ENCODE measurements at regions not wholly inside any gene's neighbourhood (a gene's known extent, or its start where the extent isn't known, plus 50 kb on each side); places are given as distances from the start of the nearest gene placed in this dataset.

DNA sequence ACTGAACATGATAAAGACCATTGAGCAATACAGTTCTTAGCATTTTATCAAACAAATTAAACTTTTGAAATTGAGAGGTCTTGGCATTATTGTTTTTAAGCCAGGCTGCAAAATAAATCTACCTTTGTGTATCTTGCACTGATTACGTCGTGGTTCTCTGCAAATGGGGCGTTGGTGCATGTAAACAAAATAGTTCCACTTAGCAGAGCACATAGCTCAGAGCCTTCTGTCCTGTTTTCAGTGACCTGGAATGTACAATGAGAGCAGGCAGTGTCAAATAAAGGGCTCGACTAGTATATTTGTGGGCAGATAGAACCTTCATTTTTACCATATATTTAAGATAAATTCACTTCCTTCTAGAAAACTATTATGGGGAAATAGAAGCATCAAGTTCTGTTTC, 333.9 kb upstream of the SMIM30 start:
- DNase-seq: no peak

DNA sequence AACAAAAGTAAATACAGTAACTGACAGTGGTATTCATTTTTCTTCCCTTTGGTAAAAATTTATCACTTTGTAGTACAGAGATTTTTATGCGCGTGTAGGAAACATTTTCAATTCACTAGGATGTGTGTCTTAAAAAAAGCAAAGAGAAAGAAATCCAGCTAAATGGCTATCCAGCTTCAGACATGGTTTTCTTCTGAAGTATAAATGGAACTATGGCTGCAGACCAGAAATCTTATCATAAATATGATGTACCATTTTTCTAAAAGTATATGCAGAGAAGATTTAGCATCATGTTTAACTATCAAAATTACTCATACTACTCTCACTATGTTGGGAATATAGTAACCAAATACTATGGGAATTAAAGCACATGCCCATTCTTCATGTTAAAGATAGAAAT, 328.4 kb upstream of the SMIM30 start:
- no peak for DNase-seq

DNA sequence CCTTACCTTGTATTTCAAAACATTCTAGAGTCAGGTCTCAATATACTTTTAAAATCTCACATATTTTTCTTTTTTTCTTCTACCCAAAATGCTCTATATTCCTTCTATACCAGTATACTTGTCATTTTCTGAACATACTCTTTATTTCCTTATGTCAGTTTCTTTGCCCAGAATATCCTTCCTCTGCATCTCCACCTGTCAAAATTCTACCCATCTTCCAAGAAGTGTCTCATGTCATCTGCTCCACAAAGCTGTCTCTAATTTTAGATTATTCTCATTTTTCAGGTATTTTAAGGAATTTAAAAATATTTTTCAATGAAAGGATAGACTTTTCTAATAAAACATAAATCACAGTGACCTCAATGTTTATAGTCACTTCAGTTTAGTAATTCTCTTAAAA, 328.0 kb upstream of the SMIM30 start:
- DNase-seq: no peak

DNA sequence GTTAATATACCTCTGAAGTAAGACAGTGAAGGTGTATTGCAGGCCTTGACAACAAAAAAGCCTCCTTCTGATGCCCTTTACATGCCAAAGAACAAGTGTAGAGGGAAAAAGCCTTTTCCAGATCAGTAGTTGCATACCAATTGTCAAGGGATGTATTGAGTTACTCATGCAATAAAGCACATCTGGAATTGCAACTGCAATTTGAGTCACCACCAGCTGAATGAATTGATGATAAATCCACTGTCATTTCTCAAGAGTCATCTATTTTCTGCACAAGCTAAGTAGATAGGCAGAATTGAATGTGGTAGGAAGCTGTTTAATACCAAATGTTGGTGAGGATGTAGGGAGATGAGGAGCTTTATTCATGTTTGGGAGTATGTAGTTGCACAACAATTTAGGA, 325.9 kb upstream of the SMIM30 start:
- DNase-seq: no peak

DNA sequence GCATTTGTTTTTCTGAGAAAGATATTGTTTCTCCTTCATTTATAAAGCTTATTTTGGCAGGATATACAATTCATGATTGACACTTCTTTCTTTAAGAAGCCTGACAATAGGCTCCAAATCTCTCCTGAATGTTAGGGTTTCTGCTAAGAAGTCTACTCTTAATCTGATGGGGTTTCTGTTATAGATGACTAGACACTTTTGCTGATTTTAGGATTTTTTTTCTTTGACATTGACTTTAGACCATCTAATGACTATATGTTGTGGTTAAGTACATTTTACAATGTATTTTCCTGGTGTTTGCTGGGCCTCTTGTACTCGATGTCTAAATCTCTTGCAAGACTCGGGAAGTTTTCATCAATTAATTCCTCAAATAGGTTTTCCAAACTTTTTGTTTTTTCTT, 321.8 kb upstream of the SMIM30 start:
- no peak for DNase-seq

DNA sequence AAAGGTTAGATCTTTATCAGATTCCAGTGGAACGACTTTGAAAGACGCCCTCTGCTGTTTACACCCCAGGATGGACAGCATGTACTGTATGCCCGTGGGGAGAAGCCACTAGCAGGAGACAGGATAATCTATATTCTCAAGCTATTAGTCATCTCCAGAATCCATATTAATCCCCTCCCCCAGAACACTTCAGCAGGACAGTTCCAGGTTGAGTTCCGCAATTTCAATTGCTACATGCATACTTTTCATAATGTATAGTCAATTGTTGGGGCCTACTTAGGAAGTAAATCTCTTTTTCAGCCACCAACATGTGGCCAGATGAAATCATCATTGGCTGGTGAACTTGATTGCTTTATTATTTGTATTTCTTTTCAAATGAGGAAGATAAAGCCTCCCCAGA, 313.1 kb upstream of the SMIM30 start:
- no peak for DNase-seq

DNA sequence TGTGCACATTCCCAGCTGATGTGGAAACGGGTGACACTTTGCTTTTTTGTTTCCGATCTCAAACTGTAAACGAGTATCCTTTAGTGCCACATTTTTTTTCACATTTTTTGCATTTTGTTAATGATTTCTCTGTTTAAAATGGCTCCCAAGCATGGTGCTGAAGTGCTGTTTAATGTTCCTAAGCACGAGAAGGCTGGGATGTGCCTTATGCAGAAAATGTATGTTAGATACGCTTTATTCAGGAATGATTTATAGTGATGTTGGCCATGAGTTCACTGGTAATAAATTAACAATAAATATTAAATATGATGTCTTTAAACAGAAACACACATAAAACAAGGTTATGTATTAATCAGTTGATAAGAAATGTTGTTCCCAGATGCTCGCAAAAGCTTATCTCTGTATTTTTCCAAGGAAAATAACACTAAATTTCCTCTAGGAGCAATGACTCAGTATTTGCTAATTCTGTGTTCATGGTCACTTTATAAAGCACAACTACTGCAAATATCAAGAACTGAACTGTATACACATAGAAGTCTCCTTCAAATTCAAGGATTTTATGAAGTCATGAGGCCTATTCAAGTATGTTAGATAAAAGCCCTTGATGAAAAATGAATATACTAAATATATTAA, 305.9 kb upstream of the SMIM30 start:
- no peak for DNase-seq

DNA sequence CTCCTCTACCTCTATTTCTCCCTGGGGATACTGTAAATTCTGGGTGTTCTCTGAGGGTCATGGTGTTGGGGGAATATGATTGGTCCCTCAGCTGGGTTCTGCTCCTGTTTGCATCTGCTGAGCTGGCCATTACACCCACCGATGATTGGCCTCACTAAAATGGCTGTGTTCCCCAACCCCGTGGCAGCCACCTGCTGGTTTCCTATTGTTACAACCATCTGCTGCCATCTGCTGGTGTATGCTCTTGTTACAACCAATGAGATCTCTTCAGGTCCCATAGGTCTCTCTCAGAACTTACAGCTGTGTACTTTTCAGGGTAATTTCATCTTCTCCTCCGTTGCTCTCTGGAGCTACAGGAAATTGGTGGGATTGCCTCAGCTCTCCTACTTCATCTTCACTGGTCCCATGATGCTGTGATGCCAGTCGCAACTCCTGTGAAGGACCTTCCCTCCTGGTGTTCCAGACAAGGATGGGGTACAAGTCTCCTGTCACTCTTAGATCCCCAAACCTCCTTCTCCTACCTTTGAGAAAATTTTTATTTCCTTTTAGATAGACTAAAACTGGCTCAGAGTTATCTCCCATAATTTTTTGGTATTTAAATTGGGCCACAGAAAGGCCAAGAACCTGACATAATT, 303.5 kb upstream of the SMIM30 start:
- peak; percentile 97 for DNase-seq

DNA sequence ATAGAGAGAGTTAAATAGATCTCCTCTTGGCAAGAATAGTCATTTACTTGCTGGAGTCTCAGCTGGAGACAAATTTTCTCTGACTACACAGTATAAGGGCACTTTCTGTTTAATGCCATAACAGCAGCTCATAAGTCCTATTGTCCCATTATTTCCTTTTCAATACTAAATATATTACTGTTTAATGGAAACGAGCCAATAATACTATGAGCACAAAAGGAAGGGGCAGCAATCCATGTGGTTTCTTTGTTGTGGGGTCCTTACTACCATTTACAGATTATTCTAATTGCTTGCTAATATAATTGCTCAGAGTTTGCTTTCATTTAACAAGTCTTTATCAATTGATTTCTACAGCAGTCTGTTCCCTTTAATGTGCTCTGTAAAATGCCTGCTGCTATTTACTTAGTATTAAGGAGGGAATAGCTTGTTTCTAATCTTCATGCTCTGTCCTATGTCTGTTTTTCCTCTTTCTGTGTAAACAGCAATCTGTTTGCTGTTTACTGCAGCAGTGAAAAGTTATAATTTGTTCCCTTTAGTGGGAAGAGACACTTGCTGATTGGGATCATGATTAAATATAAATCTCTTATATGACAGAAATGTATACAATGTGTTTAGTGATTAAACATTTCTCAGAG, 296.2 kb upstream of the SMIM30 start:
- DNase-seq: no peak

DNA sequence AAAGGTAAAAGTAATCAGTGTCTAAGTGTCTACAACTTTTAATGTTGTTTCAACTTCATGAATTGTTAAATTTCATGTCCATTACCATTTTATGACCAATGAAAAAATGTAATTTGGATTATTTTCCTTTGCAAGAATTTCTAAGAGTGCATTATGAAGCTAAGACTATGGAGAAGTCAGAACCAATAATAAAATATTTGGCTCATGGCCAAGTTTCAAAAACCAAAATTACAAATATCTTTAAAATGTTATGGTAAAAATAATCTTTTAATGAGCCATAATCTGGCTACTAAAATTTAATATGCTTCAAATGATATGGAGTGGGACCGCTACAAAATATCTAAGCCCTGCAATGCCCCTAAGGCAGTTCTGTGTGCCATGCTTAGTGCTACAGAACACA, 294.1 kb upstream of the SMIM30 start:
- no peak for DNase-seq

DNA sequence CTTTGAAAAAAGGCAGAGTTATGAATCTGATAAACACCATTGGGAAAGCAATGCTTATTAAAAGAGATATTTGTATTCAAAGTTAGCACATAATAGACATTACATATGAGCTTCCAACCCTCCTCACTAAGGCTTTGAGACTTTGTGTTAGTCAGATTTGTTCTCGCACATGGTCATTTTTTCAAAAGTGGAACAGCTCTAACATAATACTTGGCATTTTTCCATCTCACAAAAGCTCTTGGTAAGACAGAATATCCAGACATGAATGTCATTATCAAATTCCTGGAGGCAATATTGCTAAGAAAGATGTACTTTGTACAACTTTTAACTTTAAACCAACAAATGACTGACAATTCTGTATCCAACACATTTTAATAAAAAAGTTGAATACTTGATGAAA, 292.4 kb upstream of the SMIM30 start:
- no peak for DNase-seq

DNA sequence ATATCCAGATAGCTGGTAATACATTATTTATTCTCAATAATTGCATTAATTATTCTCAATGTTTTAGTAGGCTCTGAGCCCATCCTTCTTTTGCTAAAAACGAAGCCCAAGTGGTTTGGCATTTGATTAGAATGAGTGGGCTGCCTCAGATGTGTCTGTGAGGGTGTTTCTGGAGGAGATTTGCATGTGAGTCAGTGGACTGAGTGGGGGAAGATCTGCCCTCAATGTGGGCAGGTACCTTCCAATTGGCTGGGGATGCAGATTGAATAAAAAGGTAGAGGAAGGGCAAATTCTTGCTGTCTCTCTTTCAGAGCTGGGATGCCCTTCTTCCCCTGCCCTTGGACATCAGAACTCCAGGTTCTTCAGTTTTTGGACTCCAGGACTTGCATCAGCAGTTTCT, 290.6 kb upstream of the SMIM30 start:
- DNase-seq: no peak

DNA sequence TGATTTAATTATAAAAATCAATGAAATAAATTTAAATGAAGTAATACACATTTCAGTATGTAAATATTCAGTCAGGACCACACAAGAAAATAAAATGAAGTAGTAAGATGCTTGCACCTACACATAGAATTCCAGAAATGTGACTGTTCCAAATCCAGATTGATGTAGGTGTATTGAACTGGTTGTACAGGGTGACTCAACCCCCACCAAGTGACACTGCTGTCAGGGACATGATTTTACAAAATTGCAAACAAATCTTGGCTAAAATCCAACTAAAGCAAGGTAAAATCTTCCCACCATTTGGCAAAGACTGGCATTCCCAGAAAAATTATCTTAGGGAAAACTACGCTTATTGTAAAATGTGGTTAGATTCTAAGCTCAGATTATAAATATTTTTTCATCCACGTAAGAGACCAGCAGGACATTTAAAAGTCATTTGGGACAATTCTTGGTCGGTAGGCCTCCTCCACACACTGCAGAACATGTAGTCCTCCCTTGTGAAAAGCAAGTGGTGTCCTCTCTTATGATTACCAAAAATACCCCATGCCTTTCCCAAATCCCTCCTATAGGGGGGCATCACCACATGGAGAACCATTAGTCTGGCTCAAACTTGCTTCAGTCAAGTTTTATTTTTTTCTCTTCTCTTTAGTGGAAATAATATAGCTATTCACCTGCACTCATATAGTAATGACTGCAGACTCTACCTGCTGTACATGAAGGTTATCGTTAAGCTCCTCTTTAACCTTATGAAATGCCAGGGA, 287.1 kb upstream of the SMIM30 start:
- no peak for DNase-seq

DNA sequence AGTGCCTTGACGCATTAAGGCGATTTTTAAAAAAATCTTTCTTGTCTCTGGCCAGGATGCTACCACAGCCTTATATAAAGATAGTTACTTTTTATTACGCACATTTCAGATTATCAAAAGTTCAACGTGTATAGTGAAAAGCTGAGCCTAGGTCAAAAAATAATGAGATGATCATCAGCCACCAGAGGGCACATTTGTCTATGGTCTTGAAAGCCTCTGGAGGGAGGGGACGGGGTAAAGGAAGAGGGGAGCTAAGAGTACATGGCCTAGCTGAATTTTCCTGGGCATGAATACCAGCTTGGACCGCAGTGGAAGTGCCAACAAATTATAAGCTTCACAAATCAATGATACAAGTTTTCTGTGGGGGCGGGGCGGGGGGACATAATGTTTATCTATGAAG, 285.9 kb upstream of the SMIM30 start:
- peak; percentile 61 for DNase-seq

DNA sequence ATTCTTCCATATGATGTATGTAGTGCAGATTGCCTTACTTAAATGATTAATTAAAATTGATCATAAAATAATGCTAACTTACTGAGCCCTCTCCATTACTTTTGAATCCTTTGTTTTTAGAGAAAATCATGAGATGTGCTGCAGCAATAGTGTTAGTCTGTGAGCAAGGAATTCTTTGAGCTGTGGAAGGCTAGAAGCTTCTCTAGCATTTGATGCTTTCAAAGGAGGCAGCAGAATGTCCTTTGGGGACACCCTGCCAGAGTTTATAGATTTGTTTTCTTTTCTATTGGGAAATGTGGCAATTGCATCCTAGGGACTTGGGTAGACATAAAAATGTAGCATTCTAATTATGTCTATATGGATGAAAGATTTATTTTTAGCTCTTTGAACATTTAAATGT, 284.1 kb upstream of the SMIM30 start:
- no peak for DNase-seq

DNA sequence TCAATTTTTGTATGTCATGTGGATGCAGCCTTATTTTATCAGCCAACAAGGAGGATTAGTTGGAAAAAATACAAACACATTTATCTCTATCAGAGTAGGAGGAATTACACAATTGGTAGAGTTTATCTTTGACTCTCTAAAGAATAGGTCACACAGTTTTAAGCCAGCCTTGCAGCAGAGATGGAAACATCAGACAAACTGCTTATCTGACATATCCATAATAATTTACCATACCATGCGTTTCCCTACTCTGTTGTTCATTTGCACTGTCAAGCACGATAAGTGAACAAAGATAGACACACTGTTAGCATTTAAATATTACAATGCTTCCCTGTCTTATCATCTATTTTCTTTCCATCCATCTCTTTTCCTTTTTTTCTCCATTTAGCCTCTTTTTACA, 283.7 kb upstream of the SMIM30 start:
- no peak for DNase-seq

DNA sequence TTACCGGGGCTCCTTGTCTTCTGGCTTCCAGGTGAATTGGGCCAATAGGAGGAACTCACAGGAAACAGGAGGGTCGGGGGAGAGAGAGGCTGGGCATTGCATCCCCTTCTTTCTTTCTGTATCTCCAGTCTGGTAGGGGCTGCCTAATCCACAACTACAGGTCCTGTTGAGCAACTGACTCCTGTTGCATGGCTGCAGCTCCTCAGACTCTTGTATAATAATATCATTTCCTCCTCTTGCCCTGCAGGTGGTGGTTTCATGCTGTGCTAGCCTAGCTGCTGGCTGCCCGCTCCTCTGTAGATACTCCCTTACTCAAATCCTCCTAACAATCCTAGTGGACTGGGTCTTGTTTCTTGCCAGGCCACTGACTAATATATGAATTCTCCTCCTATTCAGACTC, 276.5 kb upstream of the SMIM30 start:
- no peak for DNase-seq

DNA sequence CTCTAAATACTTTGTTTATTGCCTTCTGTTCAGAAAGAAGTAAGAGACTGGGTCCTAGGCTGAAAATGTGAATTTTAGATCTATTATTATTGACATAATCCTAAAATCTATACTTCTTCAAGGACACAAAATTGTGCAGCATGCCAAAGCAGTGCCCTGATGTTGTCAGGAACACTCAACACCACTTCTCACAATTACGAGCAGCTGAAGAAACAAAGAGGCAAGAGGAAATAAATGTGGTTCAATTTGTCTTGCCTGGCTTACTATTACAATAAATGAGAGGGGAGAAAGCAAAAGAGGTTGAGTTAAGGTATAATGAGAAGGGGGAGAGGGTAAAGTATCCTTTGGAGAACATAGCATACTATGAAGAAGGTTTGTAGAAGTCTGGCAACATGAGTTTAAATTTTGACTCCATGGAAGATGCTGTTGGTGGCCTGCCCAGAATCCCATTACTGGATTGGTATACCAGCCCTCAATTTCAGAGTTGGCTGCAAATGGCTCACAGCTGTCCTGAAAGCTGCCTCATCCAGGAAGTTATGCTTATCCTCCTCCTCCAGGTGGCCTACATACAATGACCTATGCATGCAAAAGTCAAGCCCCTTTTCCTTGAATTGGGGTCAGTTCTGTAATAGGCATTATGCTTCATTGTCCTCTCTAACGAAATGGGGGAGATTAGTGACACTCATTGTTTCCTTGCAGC, 274.6 kb upstream of the SMIM30 start:
- peak; percentile 8 for DNase-seq

DNA sequence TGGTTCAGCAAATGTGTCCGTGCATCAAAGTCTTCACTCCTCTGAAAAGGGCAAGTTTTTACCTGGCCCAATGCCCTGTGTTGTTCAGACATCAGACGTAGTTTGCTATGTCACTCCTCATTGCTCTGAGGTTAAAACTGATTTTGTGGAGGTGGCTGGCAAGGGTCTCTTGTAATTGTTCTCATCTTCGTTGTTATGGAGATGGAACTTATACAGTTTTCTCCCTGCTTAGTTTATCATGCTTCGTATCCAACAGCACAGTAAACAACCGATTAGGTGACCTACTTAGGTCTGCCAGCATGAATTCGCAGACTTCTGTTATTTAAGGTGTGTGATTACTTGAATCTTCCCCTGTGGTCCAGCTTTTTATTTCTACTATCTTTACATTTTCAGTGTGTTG, 274.1 kb upstream of the SMIM30 start:
- no peak for DNase-seq

DNA sequence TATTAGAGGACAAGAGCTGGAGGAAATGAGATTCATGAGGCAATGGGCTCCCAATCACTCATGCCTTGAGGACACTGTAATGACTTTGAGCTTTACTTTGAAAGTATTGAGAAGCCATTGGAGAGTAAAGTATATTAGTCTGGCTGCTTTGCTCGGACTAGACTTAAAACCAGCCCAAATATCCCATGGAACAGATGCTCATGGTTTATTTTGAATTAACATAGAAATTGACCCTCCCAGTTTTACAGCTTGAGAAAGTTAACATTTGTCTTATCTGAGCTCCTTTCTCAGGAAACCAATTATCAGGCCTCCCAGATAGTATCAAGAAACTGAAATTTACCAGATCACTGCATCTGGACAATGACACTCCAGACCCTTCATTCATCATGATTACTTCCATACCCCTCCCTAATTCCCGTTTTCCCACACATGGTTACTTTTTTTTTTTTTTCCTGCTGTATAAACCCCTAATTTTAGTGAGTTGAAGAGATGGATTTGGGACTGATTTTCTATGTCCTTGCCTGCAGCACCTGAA, 270.8 kb upstream of the SMIM30 start:
- DNase-seq: no peak

DNA sequence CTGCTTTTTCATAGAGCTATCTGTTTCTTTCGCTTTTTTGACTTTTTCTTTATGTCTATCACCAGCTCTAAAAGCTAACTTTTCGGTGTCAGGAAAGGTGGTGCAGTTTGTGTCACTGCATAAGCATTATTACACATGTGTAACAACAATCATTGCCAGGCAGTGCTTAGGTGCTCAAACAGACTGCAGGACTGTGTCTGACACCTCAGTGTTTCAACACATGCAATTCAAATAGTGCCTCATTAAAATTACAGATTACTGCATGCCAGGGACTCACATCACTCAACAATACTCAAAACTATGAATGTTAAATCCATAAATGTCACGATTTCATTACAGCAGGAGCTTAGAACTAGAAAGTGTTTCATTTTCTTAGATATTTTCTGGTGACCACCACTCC, 265.3 kb upstream of the SMIM30 start:
- no peak for DNase-seq

DNA sequence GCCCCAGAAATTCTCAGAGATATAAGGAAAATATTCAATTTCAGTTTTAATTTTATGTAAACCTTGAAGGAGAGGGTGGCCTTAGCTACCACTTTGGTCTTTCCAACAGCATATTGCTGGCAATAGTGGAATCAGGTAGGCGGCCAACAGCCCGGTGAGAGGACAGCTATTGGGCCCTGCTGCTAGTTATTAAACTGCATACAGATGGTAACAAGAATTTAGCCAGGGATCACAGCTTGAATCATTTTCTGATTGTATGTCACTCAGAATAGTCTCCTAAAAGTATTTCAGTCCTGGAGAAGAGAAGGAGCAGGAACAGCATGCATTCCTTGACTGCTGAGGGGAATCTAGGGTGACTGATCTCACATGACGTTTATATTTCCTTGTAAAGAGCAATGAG, 261.4 kb upstream of the SMIM30 start:
- no peak for DNase-seq

DNA sequence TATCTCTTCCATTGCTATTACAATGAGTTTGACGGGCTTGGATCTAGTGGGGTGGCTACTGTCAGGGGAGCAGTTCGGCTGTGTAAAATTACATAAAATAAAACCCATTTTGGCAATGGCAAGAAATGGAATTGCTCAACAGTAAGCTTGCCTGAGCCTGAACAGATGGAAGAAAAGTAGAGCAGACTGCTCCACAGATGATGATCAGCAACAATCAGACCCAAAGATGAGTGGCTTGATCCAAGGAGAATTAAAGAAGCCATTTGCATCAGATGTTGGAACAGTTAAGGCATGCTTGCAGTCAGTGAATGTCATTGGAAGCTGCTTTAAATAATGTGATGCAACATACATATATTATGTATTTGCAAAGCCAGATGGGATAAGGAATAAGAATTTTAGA, 256.6 kb upstream of the SMIM30 start:
- DNase-seq: peak; percentile 36
